ENCODE measurements at regions not wholly inside any gene's neighbourhood (a gene's known extent, or its start where the extent isn't known, plus 50 kb on each side); places are given as distances from the start of the nearest gene placed in this dataset.
"Not testable (repeated sequence)": the region's sequence is repeated elsewhere in the genome, so short reads cannot be mapped to it uniquely, and the experiment has no call there.

GRCh38 chr5:82425591-82425990 lies 147.4 kb upstream of the RPS23 start:
- DNase-seq (ENCODE audit: low spot score), result no peak

- no peak for DNase-seq (ENCODE audit: low spot score)
These were observed 146.1 kb upstream of the RPS23 start for GRCh38 chr5:82424211-82424610.

GRCh38 chr5:82422751-82423181 lies 144.6 kb upstream of the RPS23 start:
- DNase-seq (ENCODE audit: low spot score), result no peak

GRCh38 chr5:82422001-82422740 lies 144.0 kb upstream of the RPS23 start:
- DNase-seq (ENCODE audit: low spot score), result no peak

- DNase-seq (ENCODE audit: low spot score), result no peak
These were observed 143.0 kb upstream of the RPS23 start for GRCh38 chr5:82421119-82421518.

- not testable (repeated sequence) for DNase-seq (ENCODE audit: low spot score)
These were observed 142.4 kb upstream of the RPS23 start for GRCh38 chr5:82420524-82420923.

- no peak for DNase-seq (ENCODE audit: low spot score)
These were observed 141.6 kb upstream of the RPS23 start for GRCh38 chr5:82419559-82420332.

GRCh38 chr5:82418608-82418950 lies 140.4 kb upstream of the RPS23 start:
- DNase-seq (ENCODE audit: low spot score), result no peak

GRCh38 chr5:82417776-82418607 lies 139.8 kb upstream of the RPS23 start:
- no peak for DNase-seq (ENCODE audit: low spot score)

- DNase-seq (ENCODE audit: low spot score), result no peak
These were observed 138.4 kb upstream of the RPS23 start for GRCh38 chr5:82416512-82416911.

GRCh38 chr5:82414041-82414388 lies 135.9 kb upstream of the RPS23 start:
- no peak for DNase-seq (ENCODE audit: low spot score)

- DNase-seq (ENCODE audit: low spot score), result no peak
These were observed 135.3 kb upstream of the RPS23 start for GRCh38 chr5:82413302-82414040.

GRCh38 chr5:82408033-82408432 lies 129.9 kb upstream of the RPS23 start:
- DNase-seq (ENCODE audit: low spot score), result no peak

GRCh38 chr5:82406205-82406773 lies 128.1 kb upstream of the RPS23 start:
- DNase-seq (ENCODE audit: low spot score), result no peak

- no peak for DNase-seq (ENCODE audit: low spot score)
These were observed 127.6 kb upstream of the RPS23 start for GRCh38 chr5:82405618-82406204.

- DNase-seq (ENCODE audit: low spot score), result no peak
These were observed 127.0 kb upstream of the RPS23 start for GRCh38 chr5:82405161-82405560.

- no peak for DNase-seq (ENCODE audit: low spot score)
These were observed 126.3 kb upstream of the RPS23 start for GRCh38 chr5:82404382-82404945.

GRCh38 chr5:82403724-82404123 lies 125.6 kb upstream of the RPS23 start:
- no peak for DNase-seq (ENCODE audit: low spot score)

- DNase-seq (ENCODE audit: low spot score), result no peak
These were observed 124.9 kb upstream of the RPS23 start for GRCh38 chr5:82403026-82403425.

GRCh38 chr5:82399111-82399510 lies 121.0 kb upstream of the RPS23 start:
- DNase-seq (ENCODE audit: low spot score), result no peak

- DNase-seq (ENCODE audit: low spot score), result no peak
These were observed 119.7 kb upstream of the RPS23 start for GRCh38 chr5:82397741-82398320.

Measured in ecto neural progenitor cell (in vitro differentiated cells).